Activated CD4-positive, CD25-positive, alpha-beta regulatory T cell treated with anti-CD3 and anti-CD28 coated beads, Interleukin-2, amount 50 U/mL, for 72 hours (primary cell): ENCODE measurements at regions not wholly inside any gene's neighbourhood (a gene's known extent, or its start where the extent isn't known, plus 50 kb on each side); places are given as distances from the start of the nearest gene placed in this dataset.
"Not testable (repeated sequence)": the region's sequence is repeated elsewhere in the genome, so short reads cannot be mapped to it uniquely, and the experiment has no call there.

Experiments used
- DNase-seq: peaks from one replicate; pipeline ENCODE4 v3.0.0; 2021

DNA sequence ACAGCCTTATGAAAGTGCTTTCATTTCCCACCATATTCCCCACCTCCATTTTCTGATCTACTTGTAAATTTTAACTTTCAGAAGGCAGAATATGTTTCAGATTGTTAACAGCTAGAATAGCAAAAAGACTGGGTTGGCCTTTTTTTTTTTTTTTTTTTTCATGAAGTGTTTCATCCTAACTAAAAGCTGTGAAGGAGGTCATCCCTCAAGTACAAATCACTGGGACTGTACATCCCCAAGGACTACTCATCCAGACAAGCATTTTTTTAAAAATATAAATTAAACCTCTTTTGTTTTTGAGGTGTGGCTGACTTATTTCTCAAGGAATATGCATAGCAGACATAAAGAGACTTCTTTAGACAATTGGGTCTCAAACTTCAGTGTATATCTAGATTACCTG is 542.1 kb upstream of the TUSC1 start:
- no peak for DNase-seq

DNA sequence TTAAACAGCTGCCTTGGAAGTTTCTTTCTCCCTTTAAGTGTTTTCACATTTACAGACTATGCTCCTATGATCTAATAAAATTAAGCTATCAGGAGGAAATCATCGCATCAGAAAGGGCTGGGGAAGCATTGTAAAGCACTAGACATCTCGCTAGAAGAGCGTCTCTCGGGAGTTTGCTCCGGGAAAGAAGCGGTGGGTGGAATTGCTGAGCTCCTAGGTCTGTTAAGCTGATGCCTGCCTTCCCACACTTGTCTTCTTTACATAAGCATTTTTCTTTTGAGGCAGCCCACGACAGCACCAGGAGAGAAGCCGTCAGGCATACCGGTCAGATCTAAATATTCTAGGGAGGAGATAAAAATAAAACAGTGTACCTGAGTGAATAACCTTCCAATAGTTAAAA is 541.7 kb upstream of the TUSC1 start:
- no peak for DNase-seq

DNA sequence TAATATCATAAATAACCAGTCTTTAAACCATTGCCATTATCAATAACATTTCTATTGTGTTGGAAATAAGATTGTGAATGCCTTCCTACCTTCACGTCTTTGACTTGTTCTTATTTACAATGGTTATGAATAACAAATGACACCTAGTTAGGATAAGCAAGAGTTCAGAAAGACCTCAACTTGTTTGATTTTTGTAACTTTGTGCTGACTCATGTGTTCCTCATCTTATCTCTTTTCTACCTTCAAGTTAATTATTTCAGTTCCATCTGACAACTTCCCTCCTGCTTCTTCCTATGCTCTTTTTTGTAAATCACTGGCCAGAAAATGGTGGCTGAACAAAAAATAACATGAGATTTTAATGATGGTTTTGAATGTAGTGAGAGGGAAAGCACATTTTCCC is 538.5 kb upstream of the TUSC1 start:
- no peak for DNase-seq

- DNase-seq: not testable (repeated sequence)
Measured at GRCh38 chr9:26214713-26215444, 536.6 kb upstream of the TUSC1 start.

DNA sequence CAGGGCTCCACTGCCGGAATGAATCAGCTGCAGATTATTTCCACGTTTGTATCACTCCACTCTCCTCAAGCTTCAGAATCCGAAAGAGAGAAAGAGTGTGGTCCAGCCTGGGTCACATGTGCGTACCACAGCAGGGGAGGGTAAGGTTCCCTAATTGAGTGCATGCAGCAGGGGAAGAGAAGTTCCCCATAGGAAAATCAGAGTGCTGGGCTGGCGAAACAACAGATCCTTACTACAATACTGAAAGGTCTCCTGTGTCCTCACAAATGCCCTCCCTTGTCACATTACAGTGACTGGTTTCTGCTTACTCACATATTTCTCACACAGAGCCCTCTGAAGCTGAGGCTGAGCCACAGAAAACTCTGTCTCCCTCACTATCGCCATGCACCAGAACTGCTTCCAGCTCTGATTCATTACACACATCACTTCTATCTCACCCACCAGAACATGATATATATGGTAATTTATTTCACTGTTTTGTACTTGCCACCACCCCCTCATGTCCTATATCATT is 532.2 kb upstream of the TUSC1 start:
- no peak for DNase-seq

DNA sequence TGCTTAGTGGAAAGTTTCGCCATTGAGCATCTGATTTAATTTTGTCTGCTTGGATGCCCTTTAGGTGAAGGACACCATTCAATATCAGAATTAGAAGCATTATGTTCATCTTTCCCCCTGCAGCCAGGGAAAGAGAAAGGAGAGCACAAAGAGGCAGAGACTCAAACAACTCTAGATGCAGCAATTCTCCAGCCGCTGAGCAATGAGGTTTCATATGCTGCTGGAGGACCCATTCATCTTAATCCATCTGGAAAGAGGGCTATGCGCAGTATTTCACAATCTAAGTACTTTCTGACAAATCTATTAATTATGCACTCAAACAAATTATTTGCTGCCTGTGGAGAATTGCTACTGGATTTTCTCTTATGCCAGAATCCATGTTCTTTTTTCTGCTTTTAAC is 527.0 kb upstream of the TUSC1 start:
- no peak for DNase-seq

GRCh38 chr9:26193237-26193636 is 515.0 kb upstream of the TUSC1 start:
- DNase-seq: no peak

- no peak for DNase-seq
Measured at GRCh38 chr9:26191711-26192110, 513.5 kb upstream of the TUSC1 start.

DNA sequence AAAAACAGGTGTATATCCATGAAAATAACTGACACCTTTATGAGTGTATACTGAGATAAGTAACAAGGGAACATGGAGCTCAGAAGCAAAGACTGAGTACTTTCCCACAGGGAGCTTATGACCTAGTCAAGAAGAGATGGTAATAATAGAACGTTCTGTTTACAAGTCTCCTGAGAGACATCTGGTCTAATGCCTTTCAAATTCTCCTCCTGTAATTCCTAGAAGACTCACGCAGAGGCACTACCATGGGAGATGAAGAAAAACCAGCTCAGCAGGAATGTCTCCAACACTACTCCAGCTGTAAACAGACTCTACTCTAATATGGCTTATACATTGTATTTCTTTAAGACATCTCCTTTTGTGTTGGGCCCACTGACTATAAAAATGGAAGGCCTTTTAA is 503.6 kb upstream of the TUSC1 start:
- no peak for DNase-seq

DNA sequence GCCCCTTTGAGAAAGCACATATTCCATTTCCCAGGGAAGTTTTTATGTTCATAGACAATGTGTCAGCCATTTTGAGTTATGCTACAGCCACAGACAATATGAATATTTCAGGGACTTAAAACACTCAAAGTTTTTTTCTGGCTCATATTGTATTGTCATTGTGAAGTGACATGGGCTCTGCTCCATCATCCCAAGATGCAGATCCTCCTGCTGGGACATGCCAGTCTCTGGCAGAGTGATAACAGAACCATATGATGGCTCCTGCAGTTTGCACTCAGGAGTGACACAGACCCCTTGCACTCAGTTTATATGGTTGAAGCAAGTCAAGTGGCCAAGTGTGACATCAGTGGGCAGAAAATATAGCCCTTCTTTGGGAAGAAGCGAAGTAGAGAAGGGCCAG is 498.4 kb upstream of the TUSC1 start:
- no peak for DNase-seq

DNA sequence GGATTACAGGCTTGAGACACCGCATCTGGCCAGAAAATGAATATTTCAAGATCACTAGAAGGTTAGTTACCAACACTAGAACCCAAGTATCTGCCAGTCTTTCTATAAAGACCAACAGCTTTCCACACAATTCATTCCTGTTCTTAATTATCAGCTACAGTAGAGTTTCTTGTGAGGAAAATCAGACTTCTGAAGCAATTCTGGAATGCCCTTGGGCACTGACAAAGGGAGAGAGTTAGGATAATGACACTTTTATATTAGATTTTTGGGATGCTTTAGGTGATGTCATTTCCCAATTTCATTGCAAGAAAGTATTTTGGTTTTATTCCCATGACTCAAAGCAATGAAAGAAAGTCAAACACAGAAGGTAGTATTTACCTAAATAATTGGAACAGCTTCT is 497.0 kb upstream of the TUSC1 start:
- DNase-seq: no peak

DNA sequence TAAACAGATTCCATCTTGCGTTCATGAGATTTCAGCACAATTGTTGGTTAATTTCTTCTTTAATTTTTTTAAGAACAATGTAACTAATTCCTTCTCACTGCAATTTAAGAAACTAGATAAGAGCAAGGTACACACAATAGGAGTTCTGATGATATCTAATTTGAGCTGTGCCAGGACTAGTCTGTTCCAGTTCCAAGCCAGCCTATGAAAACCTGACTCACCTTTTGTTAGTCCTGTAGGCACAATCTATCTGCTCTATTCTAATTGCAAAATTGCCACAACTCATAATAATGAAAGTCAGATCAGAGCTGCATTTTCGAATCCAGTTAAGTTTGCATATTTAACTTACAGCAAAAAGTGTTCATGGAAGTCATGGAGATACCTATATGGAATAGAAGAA is 494.1 kb upstream of the TUSC1 start:
- DNase-seq: no peak

GRCh38 chr9:26171691-26172090 is 493.4 kb upstream of the TUSC1 start:
- no peak for DNase-seq

GRCh38 chr9:26170190-26170589 is 491.9 kb upstream of the TUSC1 start:
- DNase-seq: no peak

GRCh38 chr9:26169708-26170107 is 491.5 kb upstream of the TUSC1 start:
- DNase-seq: no peak

- no peak for DNase-seq
Measured at GRCh38 chr9:26166537-26166936, 488.3 kb upstream of the TUSC1 start.

DNA sequence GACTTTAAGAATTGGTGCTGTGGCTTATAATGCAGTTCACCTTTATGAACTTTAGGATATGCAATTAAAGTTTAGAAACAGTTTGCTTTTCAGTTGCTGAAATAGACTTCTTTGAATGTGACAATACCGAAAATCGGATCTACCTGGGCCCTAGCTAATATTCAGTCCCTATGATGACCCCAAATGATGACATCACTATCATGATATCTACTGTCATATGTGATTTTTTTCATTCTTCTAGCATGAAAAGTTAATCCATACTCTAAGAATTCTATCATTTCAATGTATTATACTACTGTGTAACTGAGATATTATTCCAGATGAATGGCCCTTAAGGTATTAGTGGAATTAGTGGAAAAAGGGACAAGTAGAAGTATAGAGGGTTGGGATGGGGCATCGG is 487.2 kb upstream of the TUSC1 start:
- no peak for DNase-seq

- no peak for DNase-seq
Measured at GRCh38 chr9:26163931-26164330, 485.7 kb upstream of the TUSC1 start.

GRCh38 chr9:26159575-26160392 is 481.5 kb upstream of the TUSC1 start:
- DNase-seq: no peak

DNA sequence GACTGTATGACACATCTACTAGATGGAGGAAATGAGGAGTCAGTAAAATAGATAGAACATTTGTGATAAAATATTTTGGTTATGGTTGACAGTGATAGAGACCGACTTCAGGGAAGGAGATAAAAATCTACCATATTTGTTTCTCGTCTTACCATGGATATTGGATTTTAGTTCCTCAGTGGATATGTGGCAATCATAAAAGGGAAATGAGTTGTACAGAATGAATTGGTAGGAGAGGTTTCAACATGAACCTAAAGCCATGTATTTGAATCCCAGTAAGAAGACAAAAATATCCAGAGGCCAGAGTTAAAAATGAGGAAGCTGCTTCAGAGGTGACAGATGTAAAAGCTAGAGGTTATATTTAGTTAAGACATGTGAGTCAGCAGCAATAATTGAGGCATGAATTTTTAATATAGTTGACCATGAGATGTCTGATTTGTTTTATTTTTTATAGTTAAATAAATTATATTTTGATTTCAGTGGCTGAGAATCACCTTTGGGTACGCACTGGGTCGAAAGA is 480.4 kb upstream of the TUSC1 start:
- DNase-seq: no peak

GRCh38 chr9:26157411-26157810 is 479.2 kb upstream of the TUSC1 start:
- no peak for DNase-seq

- DNase-seq: no peak
Measured at GRCh38 chr9:26152350-26152749, 474.1 kb upstream of the TUSC1 start.

DNA sequence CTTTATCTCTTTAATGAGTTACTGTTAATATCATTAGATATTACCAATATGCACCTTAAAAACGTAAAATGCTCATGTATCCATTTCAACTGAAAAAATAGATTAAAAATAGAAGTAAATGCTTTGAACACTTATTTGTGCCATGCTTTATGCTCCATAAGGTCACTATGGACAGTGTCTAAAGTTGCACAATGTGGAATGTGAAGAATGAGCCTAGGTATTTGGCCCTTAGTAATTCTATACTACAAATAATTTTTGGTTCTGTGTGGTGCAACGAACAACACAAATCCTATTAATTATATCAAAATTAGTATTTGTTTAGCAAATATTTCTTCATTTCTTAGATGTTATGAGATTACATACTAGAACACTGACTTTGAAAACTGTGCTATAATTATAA is 469.9 kb upstream of the TUSC1 start:
- no peak for DNase-seq

DNA sequence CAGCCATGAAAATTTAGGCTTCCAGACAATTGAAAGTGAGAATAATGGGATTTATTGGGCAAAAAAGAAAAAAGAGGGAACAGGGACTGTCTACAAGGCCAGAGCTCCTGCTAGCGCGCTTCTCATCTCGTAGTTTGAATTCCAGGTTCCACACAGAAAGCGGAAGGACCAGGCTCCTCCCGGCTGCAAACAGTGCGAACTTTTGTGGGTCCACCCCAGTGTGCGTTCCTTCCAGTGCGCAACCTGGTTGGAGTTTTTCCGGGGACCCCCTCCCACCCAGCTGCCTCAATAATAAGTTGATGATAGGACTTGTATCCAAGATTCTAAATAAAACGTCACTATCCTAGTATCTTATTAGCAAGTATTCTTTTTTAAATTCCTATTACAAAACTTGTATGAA is 467.7 kb upstream of the TUSC1 start:
- no peak for DNase-seq
